PC-3 (cell line): ENCODE measurements at regions not wholly inside any gene's neighbourhood (a gene's known extent, or its start where the extent isn't known, plus 50 kb on each side); places are given as distances from the start of the nearest gene placed in this dataset.

Source experiments
- ATAC-seq: fragments of 200-7000 bp; cut with Tn5 transposase; 2 replicates; pipeline ENCODE4 v1.9.1; 2020; ENCODE audit warnings: mild to moderate bottlenecking, moderate library complexity
- BruUV-seq: library from RNA; stranded (reverse); fragments of 400-500 nt; replicated peaks from 2 replicates; lab custom pipeline; 2021; lab: Mats Ljungman, UMichigan
- CTCF ChIA-PET: fragments of 300-600 bp; sonication (Branson Sonifier 250); formaldehyde crosslinking; loops from one replicate; lab custom pipeline; 2022; ENCODE audit warnings: antibody characterized with exemption; lab: Charles Lee
- POLR2A ChIA-PET: fragments of 300-600 bp; sonication (Branson Sonifier 250); formaldehyde crosslinking; loops from one replicate; lab custom pipeline; 2022; ENCODE audit warnings: antibody characterized with exemption; ENCODE audit not compliant: unreplicated experiment; lab: Charles Lee
- DNase-seq: peaks from one replicate; pipeline ENCODE4 v3.0.0-alpha.2; 2015
- H2AFZ ChIP-seq: fragments of 300-600 bp; sonication (generic); 2 replicates; pipeline ENCODE4 v1.6.0; 2016; ENCODE audit warnings: antibody characterized with exemption, low read length
- H3F3A ChIP-seq: fragments of 300-600 bp; sonication (generic); one replicate; pipeline ENCODE4 v1.6.0; 2017; ENCODE audit warnings: antibody characterized with exemption, low read length, control low read depth, mild to moderate bottlenecking; ENCODE audit not compliant: unreplicated experiment
- H3K27ac ChIP-seq: fragments of 300-600 bp; sonication (generic); 2 replicates; pipeline ENCODE4 v1.5.1; 2016; ENCODE audit warnings: mild to moderate bottlenecking, low read length
- H3K27me3 ChIP-seq: fragments of 300-600 bp; sonication (generic); 2 replicates; pipeline ENCODE4 v1.6.1; 2016; ENCODE audit warnings: low read length, mixed read lengths
- H3K36me3 ChIP-seq: fragments of 300-600 bp; sonication (generic); 2 replicates; pipeline ENCODE4 v1.6.1; 2016; ENCODE audit warnings: low read depth, mixed run types, low read length, mixed read lengths
- H3K4me1 ChIP-seq: fragments of 300-600 bp; sonication (generic); 2 replicates; pipeline ENCODE4 v1.5.1; 2016; ENCODE audit warnings: low read length; ENCODE audit not compliant: insufficient read depth
- H3K4me2 ChIP-seq: fragments of 300-600 bp; sonication (generic); 2 replicates; pipeline ENCODE4 v1.6.0; 2016; ENCODE audit warnings: low read length
- H3K4me3 ChIP-seq: fragments of 300-600 bp; sonication (generic); 2 replicates; pipeline ENCODE4 v1.5.1; 2016; ENCODE audit warnings: mild to moderate bottlenecking, low read length, mixed read lengths
- H3K79me2 ChIP-seq: fragments of 300-600 bp; sonication (generic); 2 replicates; pipeline ENCODE4 v1.6.1; 2017; ENCODE audit warnings: low read length, mixed read lengths
- H3K9ac ChIP-seq: fragments of 300-600 bp; sonication (generic); 2 replicates; pipeline ENCODE4 v1.6.0; 2016; ENCODE audit warnings: mild to moderate bottlenecking, low read length
- H3K9me2 ChIP-seq: fragments of 300-600 bp; sonication (generic); replicated peaks from 2 replicates; pipeline ENCODE4 v1.6.1; 2016; ENCODE audit warnings: mixed run types, low read length, mixed read lengths
- H3K9me3 ChIP-seq: fragments of 300-600 bp; sonication (generic); 2 replicates; pipeline ENCODE4 v1.6.1; 2016; ENCODE audit warnings: low read length, mixed read lengths
- H4K20me1 ChIP-seq: fragments of 300-600 bp; sonication (generic); 2 replicates; pipeline ENCODE4 v1.6.1; 2016; ENCODE audit warnings: low read length, mixed read lengths
- CTCF ChIP-seq: fragments of 300-600 bp; sonication (generic); conservative IDR thresholded peaks from 2 replicates; pipeline ENCODE4 v1.5.1; 2017; ENCODE audit warnings: antibody characterized with exemption, low read depth, mild to moderate bottlenecking, low read length
- EZH2 ChIP-seq: fragments of 300-600 bp; sonication (generic); IDR thresholded peaks from one replicate; pipeline ENCODE4 v1.6.1; 2017; ENCODE audit warnings: antibody characterized with exemption, mild to moderate bottlenecking, low read length; ENCODE audit not compliant: unreplicated experiment
- EZH2phosphoT487 ChIP-seq: fragments of 300-600 bp; sonication (generic); IDR thresholded peaks from 2 replicates; pipeline ENCODE4 v1.6.1; 2018; ENCODE audit warnings: mild to moderate bottlenecking, antibody characterized with exemption, low read length, borderline replicate concordance
- intact Hi-C: fragments of 100-400 bp; cut with micrococcal nuclease; formaldehyde crosslinking; loops from 2 replicates; pipeline ENCODE4 v1.9.0; 2023

- Histone ChIP-seq H4K20me1 (no peaks in the 10 kb centered on the region), H3K36me3 (no peaks in the 10 kb centered on the region), H3K4me1 (no peaks in the 10 kb centered on the region), H3K9me3 (no peaks in the 10 kb centered on the region), H3K27me3 (peaks cover 25% of the 10 kb centered on the region; the same call in 1 of the 2 replicates), H3K4me3 (no peak overlapping the region), H2AFZ (no peak overlapping the region), H3F3A (no peaks in the 10 kb centered on the region), H3K9me2 (no peaks in the 10 kb centered on the region), H3K9ac (no peak overlapping the region), H3K79me2 (no peaks in the 10 kb centered on the region), H3K4me2 (no peak overlapping the region), H3K27ac (no peak overlapping the region)
- ATAC-seq (no peak), DNase-seq (no peak)
- intact Hi-C loops: no loop called here
- TF ChIP-seq EZH2: no peak
- CTCF ChIA-PET: no interaction called here
- BruUV-seq: no TSS peak
- POLR2A ChIA-PET: no interaction called here
These were observed 329.7 kb downstream of the HS3ST3B1 start for GRCh38 chr17:14630621-14631020.

- Histone ChIP-seq H3K4me3 (no peak overlapping the region), H3K79me2 (no peaks in the 10 kb centered on the region), H3F3A (no peaks in the 10 kb centered on the region), H3K36me3 (no peaks in the 10 kb centered on the region), H3K27me3 (peaks cover 28% of the 10 kb centered on the region; the same call in 1 of the 2 replicates), H3K9me2 (no peaks in the 10 kb centered on the region), H2AFZ (no peak overlapping the region), H3K9me3 (no peaks in the 10 kb centered on the region), H3K27ac (no peak overlapping the region), H3K9ac (no peak overlapping the region), H3K4me2 (no peak overlapping the region), H3K4me1 (no peaks in the 10 kb centered on the region), H4K20me1 (no peaks in the 10 kb centered on the region)
- BruUV-seq: no TSS peak
- ChIA-PET CTCF (no interaction called here), POLR2A (no interaction called here)
- TF ChIP-seq CTCF: no peak
- no peak for TF ChIP-seq EZH2
- no peak for TF ChIP-seq EZH2phosphoT487
- intact Hi-C loops: no loop called here
- DNase-seq (no peak), ATAC-seq (no peak)
These were observed 329.2 kb downstream of the HS3ST3B1 start for GRCh38 chr17:14630046-14630445.

- H3K9me2 ChIP-seq: no peaks in the 10 kb centered on the region
- CTCF ChIA-PET: no interaction called here
- ATAC-seq: no peak
- no peaks in the 10 kb centered on the region for H3K79me2 ChIP-seq
- H3K27me3 ChIP-seq: peaks cover 46% of the 10 kb centered on the region
- H2AFZ ChIP-seq: no peak overlapping the region
- no peak overlapping the region for H3K4me3 ChIP-seq
- H3K4me1 ChIP-seq: no peaks in the 10 kb centered on the region
- H3F3A ChIP-seq: no peaks in the 10 kb centered on the region
- H3K9me3 ChIP-seq: 0 out of 2 replicates have a peak, but pooled peaks cover 6% of the 10 kb centered on the region
- BruUV-seq: no TSS peak
- H3K4me2 ChIP-seq: no peak overlapping the region
- H3K27ac ChIP-seq: no peak overlapping the region
- TF ChIP-seq EZH2phosphoT487: no peak
- TF ChIP-seq CTCF: no peak
- no peak for TF ChIP-seq EZH2
- H3K36me3 ChIP-seq: no peaks in the 10 kb centered on the region
- DNase-seq: no peak
- intact Hi-C loops: no loop called here
- POLR2A ChIA-PET: no interaction called here
- no peaks in the 10 kb centered on the region for H4K20me1 ChIP-seq
- H3K9ac ChIP-seq: no peak overlapping the region
These were observed 321.8 kb downstream of the HS3ST3B1 start for GRCh38 chr17:14622615-14623101.
